Uterus (tissue), 3 donors: ENCODE measurements at regions not wholly inside any gene's neighbourhood (a gene's known extent, or its start where the extent isn't known, plus 50 kb on each side); places are given as distances from the start of the nearest gene placed in this dataset.

Source experiments
- DNase-seq, 2 donors: peaks; one replicate each; pipeline ENCODE4 v3.0.0-alpha.2; 2019 to 2020
- H3K27ac ChIP-seq, 2 donors: fragments of 200-600 bp; sonication (generic); 1 replicate in 1 of 2; 2 replicates in 1 of 2; pipeline ENCODE4 v1.5.1; 2016 to 2018
- H3K27me3 ChIP-seq, 2 donors: fragments of 200-600 bp; sonication (generic); one replicate each; pipeline ENCODE4 v1.5.1; 2018 to 2019; ENCODE audit warnings: control low read depth in 1 of 2
- H3K36me3 ChIP-seq, 2 donors: fragments of 200-600 bp; sonication (generic); one replicate each; pipeline ENCODE4 v1.5.1; 2019; ENCODE audit warnings: control low read depth in 1 of 2
- H3K4me1 ChIP-seq, 2 donors: fragments of 200-600 bp; sonication (generic); one replicate each; pipeline ENCODE4 v1.5.1; 2018 to 2019; ENCODE audit warnings: control low read depth in 1 of 2
- H3K4me3 ChIP-seq, 2 donors: fragments of 200-600 bp; sonication (generic); 1 replicate in 1 of 2; 2 replicates in 1 of 2; pipeline ENCODE4 v1.5.1; 2018 to 2019; ENCODE audit warnings: mild to moderate bottlenecking in 1 of 2
- H3K9me3 ChIP-seq, 2 donors: fragments of 200-600 bp; sonication (generic); one replicate each; pipeline ENCODE4 v1.5.1; 2019; ENCODE audit warnings: control low read depth in 1 of 2
- POLR2A ChIP-seq, 2 donors: fragments of 450-650 bp; IDR thresholded peaks; one replicate each; pipeline ENCODE4 v1.6.1; 2016; ENCODE audit warnings: antibody characterized with exemption in 2 of 2, mild to moderate bottlenecking in 1 of 2, moderate library complexity in 1 of 2
- intact Hi-C: fragments of 100-400 bp; cut with DNase I; formaldehyde crosslinking; loops from one replicate; pipeline ENCODE4 v1.15.1; 2023; ENCODE audit warnings: low total_unique reads
- TF ChIP-seq, protein P1 (sequence below), 4 experiments: fragments of 200-600 bp in 2 of 4; fragments of 450-650 bp in 2 of 4; sonication (generic) in 2 of 4; IDR thresholded peaks; one replicate each; pipeline ENCODE4 v1.5.1; 2016 to 2019; ENCODE audit warnings: antibody characterized with exemption in 4 of 4, mild to moderate bottlenecking in 2 of 4, moderate library complexity in 1 of 4
- donor health status: DM: yes; HTN: yes; CAD: no.

DNA sequence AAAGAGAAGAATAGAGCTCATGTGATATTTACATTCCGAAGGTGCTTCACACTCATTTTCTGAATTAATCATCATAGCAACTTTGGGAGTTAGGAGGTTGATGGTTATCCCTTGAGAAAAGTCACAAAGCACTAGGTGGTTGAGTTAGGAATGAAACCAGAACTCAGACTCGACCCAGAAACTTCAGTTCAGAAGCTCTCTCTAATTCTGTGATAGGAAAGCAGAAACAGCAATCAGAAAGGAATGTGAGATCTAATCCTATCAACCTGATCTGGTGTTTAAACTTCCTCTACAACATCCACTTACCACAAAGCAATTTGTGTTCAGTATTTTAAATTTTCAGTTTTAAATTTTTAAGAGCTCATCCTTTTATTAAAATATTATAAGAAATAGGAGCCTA, 211.2 kb downstream of the CNTN3 start:
- no peaks in the 10 kb centered on the region for H3K4me1 ChIP-seq
- TF ChIP-seq, protein P1, sequence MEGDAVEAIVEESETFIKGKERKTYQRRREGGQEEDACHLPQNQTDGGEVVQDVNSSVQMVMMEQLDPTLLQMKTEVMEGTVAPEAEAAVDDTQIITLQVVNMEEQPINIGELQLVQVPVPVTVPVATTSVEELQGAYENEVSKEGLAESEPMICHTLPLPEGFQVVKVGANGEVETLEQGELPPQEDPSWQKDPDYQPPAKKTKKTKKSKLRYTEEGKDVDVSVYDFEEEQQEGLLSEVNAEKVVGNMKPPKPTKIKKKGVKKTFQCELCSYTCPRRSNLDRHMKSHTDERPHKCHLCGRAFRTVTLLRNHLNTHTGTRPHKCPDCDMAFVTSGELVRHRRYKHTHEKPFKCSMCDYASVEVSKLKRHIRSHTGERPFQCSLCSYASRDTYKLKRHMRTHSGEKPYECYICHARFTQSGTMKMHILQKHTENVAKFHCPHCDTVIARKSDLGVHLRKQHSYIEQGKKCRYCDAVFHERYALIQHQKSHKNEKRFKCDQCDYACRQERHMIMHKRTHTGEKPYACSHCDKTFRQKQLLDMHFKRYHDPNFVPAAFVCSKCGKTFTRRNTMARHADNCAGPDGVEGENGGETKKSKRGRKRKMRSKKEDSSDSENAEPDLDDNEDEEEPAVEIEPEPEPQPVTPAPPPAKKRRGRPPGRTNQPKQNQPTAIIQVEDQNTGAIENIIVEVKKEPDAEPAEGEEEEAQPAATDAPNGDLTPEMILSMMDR (IDR thresholded peaks at IDR 0.05): no peak
- TF ChIP-seq POLR2A (IDR thresholded peaks at IDR 0.05): no peak
- intact Hi-C loops: no loop called here
- H3K9me3 ChIP-seq: no peaks in the 10 kb centered on the region
- H3K27me3 ChIP-seq: no peaks in the 10 kb centered on the region
- DNase-seq: no peak
- no peak overlapping the region for H3K4me3 ChIP-seq
- no peaks in the 10 kb centered on the region for H3K36me3 ChIP-seq
- H3K27ac ChIP-seq: no peak overlapping the region

DNA sequence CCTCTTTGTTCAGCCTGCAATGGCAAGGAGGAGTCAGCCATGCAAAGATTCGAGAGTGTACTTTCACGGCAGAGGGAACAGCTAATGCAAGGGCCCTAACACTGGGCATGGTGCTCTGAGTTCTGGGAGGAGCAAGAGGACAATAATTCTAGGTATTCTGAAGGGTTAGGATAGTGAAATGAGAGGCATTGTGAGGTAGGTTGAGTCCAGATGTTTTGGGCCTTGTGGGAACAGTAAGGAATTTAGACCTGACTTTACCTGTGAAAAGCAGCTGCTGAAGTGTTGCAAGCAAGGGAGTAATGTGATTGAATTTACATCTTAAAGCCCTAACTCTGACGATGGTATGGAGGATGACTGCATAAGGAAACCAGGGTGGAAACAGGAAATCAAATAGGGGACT, 211.6 kb downstream of the CNTN3 start:
- intact Hi-C loops: no loop called here

DNA sequence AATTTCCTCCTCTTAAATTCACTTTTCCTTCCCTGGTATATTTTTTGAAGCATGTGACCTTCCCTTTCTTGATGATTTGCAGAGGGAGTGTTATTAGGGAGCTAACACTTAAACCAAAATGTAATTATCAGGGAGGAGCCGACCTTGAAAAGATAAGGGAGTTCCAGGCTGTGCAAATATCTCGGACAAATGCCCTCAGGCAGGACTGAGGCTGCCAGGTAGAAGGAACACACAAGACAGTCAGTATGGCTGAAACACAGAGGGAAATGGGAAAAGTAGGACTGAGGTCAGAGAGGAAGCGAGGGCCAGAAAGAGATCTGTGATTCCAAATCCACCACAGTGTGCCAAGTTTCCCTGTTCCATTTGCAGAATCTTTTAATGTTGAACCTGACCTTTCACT, 221.0 kb downstream of the CNTN3 start:
- Histone ChIP-seq H3K27ac (no peak overlapping the region), H3K4me1 (no peaks in the 10 kb centered on the region), H3K36me3 (no peaks in the 10 kb centered on the region), H3K4me3 (no peak overlapping the region), H3K27me3 (no peaks in the 10 kb centered on the region), H3K9me3 (no peaks in the 10 kb centered on the region)
- intact Hi-C loops: no loop called here
- no peak for TF ChIP-seq POLR2A (IDR thresholded peaks at IDR 0.05)
- TF ChIP-seq, protein P1 (IDR thresholded peaks at IDR 0.05): no peak
- no peak for DNase-seq

More for the DNA sequence above, 211.6 kb downstream of the CNTN3 start:
- no peaks in the 10 kb centered on the region for H3K36me3 ChIP-seq
- H3K4me3 ChIP-seq: no peak overlapping the region
- H3K27me3 ChIP-seq: no peaks in the 10 kb centered on the region
- TF ChIP-seq POLR2A (IDR thresholded peaks at IDR 0.05): no peak
- TF ChIP-seq, protein P1 (IDR thresholded peaks at IDR 0.05): no peak
- no peak overlapping the region for H3K27ac ChIP-seq
- H3K9me3 ChIP-seq: no peaks in the 10 kb centered on the region
- DNase-seq: no peak
- no peaks in the 10 kb centered on the region for H3K4me1 ChIP-seq

DNA sequence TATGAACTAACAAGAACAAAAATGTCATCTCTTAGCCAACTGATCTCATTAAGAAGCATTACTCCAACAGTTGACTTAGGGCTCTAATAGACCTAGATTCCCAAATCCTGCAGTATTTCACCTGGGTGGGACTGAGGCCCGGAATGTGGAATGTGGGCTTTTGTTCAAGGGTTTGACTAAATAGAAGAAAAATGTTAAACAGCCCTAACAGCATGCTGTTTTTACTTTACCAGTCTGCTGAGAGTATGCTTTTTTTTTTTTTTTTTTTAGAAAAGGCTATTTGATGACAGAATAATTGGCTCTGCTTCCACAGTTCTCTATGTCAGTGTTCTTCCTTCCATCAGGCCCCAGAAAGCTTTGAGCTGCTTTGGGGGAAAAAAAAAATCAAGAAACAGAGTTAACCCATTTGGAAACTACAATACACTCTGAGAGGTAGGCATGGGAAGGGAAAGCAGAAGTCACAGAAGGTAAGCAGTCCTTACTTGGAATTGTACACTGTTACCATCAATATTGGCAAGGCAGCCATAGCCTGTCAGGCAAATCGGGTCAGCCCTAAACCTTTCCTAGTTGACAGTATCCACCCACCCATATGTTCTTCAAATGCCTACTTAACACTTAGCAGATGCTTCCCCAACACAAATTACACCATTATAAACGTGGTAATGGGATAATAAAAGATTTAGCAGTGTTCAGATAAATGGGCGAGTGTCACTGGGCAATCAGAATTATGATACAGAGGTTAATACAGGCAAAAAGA, 224.2 kb downstream of the CNTN3 start:
- Histone ChIP-seq H3K27me3 (no peaks in the 10 kb centered on the region), H3K27ac (no peak overlapping the region), H3K4me1 (no peaks in the 10 kb centered on the region), H3K36me3 (no peaks in the 10 kb centered on the region), H3K4me3 (no peak overlapping the region), H3K9me3 (no peaks in the 10 kb centered on the region)
- TF ChIP-seq, protein P1 (IDR thresholded peaks at IDR 0.05): no peak
- TF ChIP-seq POLR2A (IDR thresholded peaks at IDR 0.05): no peak
- no peak for DNase-seq
- intact Hi-C loops: no loop called here

DNA sequence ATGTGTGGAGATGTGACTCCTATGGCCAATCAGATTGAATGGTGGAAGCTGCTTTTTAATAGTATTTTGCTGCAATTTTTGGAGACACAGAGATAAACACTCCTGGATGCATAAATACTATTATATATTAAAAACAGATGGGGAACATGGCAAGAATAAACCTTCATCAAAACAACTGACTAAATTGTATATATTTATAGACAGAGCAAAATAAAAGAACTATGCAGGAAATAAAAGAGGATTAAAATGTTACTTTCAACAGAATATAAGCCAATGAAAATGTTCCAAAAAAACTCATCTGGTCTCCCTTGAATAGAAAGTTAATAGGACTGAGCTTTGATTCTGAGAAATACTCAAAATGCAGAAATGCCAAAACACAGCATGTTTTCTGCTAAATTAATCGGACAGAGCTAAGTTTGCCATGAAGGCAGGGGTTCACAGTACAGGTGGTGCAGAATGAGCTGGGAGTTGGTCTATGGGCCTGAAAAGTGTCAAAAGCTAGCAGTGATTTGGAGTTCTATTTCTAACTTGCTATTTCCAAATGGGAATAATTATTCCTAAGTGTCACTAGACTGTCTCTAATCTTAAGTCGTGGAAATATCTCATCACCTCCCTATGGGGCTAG, 227.2 kb downstream of the CNTN3 start:
- Histone ChIP-seq H3K27me3 (no peaks in the 10 kb centered on the region), H3K36me3 (no peaks in the 10 kb centered on the region), H3K27ac (no peak overlapping the region), H3K4me1 (no peaks in the 10 kb centered on the region), H3K4me3 (no peak overlapping the region), H3K9me3 (no peaks in the 10 kb centered on the region)
- DNase-seq: no peak
- TF ChIP-seq, protein P1 (IDR thresholded peaks at IDR 0.05): no peak
- TF ChIP-seq POLR2A (IDR thresholded peaks at IDR 0.05): no peak
- intact Hi-C loops: no loop called here
